GM12891 (cell line): ENCODE measurements at regions not wholly inside any gene's neighbourhood (a gene's known extent, or its start where the extent isn't known, plus 50 kb on each side); places are given as distances from the start of the nearest gene placed in this dataset.

Source experiments
- PAX5 ChIP-seq: IDR thresholded peaks from 2 replicates; pipeline ENCODE4 v1.6.1; 2011; ENCODE audit warnings: low read length, moderate library complexity, mild to moderate bottlenecking; ENCODE audit not compliant: insufficient read depth, severe bottlenecking
- POLR2A ChIP-seq: IDR thresholded peaks from 2 replicates; pipeline ENCODE4 v1.6.1; 2011; ENCODE audit warnings: low read depth, low read length, control low read depth
- POLR2AphosphoS5 ChIP-seq: IDR thresholded peaks from 2 replicates; pipeline ENCODE4 v1.6.1; 2011; ENCODE audit warnings: low read depth, low read length, control low read depth
- POU2F2 ChIP-seq: IDR thresholded peaks from 2 replicates; pipeline ENCODE4 v1.6.1; 2011; ENCODE audit warnings: low read depth, mild to moderate bottlenecking, control low read depth, low read length, moderate library complexity
- SPI1 ChIP-seq: IDR thresholded peaks from 2 replicates; pipeline ENCODE4 v1.6.1; 2011; ENCODE audit warnings: low read depth, low read length, control low read depth
- TAF1 ChIP-seq: IDR thresholded peaks from 2 replicates; pipeline ENCODE4 v1.6.1; 2011; ENCODE audit warnings: low read depth, low read length, control low read depth

- TF ChIP-seq POLR2A: no peak
- TF ChIP-seq POLR2AphosphoS5: no peak
- no peak for TF ChIP-seq POU2F2
- no peak for TF ChIP-seq TAF1
- TF ChIP-seq SPI1: no peak
- no peak for TF ChIP-seq PAX5
Measured at GRCh38 chr16:64679976-64680690, 441.7 kb downstream of the CDH11 start.
